Hepatocyte (in vitro differentiated cells): ENCODE measurements at regions not wholly inside any gene's neighbourhood (a gene's known extent, or its start where the extent isn't known, plus 50 kb on each side); places are given as distances from the start of the nearest gene placed in this dataset.

ENCODE experiments used
- DNase-seq: peaks from one replicate; pipeline ENCODE4 v3.0.0-alpha.2; 2016; ENCODE audit warnings: low spot score
- H2AFZ ChIP-seq: fragments of 200-600 bp; sonication (generic); 2 replicates; pipeline ENCODE4 v1.6.0; 2016; ENCODE audit warnings: antibody characterized with exemption, mild to moderate bottlenecking
- H3K27ac ChIP-seq: fragments of 200-600 bp; sonication (generic); 2 replicates; pipeline ENCODE4 v1.5.1; 2016; ENCODE audit warnings: mild to moderate bottlenecking
- H3K27me3 ChIP-seq: fragments of 200-600 bp; sonication (generic); 2 replicates; pipeline ENCODE4 v1.6.1; 2016
- H3K36me3 ChIP-seq: fragments of 200-600 bp; sonication (generic); replicated peaks from 2 replicates; pipeline ENCODE4 v1.5.1; 2016; ENCODE audit warnings: low read depth; ENCODE audit not compliant: insufficient read depth
- H3K4me1 ChIP-seq: fragments of 200-600 bp; sonication (generic); 2 replicates; pipeline ENCODE4 v1.5.1; 2016; ENCODE audit warnings: mild to moderate bottlenecking, moderate library complexity; ENCODE audit not compliant: insufficient read depth
- H3K4me2 ChIP-seq: fragments of 200-600 bp; sonication (generic); 2 replicates; pipeline ENCODE4 v1.6.0; 2016
- H3K4me3 ChIP-seq: fragments of 200-600 bp; sonication (generic); 2 replicates; pipeline ENCODE4 v1.5.1; 2016; ENCODE audit warnings: mild to moderate bottlenecking
- H3K79me2 ChIP-seq: fragments of 200-600 bp; sonication (generic); 2 replicates; pipeline ENCODE4 v1.6.0; 2017; ENCODE audit warnings: mild to moderate bottlenecking
- H3K9me2 ChIP-seq: fragments of 200-600 bp; sonication (generic); replicated peaks from 2 replicates; pipeline ENCODE4 v1.6.0; 2017; ENCODE audit warnings: mild to moderate bottlenecking; ENCODE audit not compliant: insufficient read depth
- H3K9me3 ChIP-seq: fragments of 200-600 bp; sonication (generic); 2 replicates; pipeline ENCODE4 v1.5.1; 2016; ENCODE audit warnings: low read depth, mild to moderate bottlenecking
- H4K20me1 ChIP-seq: fragments of 200-600 bp; sonication (generic); 2 replicates; pipeline ENCODE4 v1.6.0; 2016; ENCODE audit warnings: mild to moderate bottlenecking; ENCODE audit not compliant: insufficient read depth, poor library complexity, severe bottlenecking
- EZH2 ChIP-seq: fragments of 200-600 bp; sonication (generic); IDR thresholded peaks from 2 replicates; pipeline ENCODE4 v1.6.1; 2016; ENCODE audit warnings: antibody characterized with exemption, mild to moderate bottlenecking, borderline replicate concordance
- EZH2phosphoT487 ChIP-seq: fragments of 200-600 bp; sonication (generic); IDR thresholded peaks from one replicate; pipeline ENCODE4 v1.6.1; 2018; ENCODE audit warnings: antibody characterized with exemption, mild to moderate bottlenecking, low read depth, moderate library complexity; ENCODE audit not compliant: unreplicated experiment, severe bottlenecking
- WGBS: methylation state at CpG from one replicate; pipeline ENCODE4 v1.1.6; 2016; ENCODE audit warnings: low lambda C conversion rate; ENCODE audit errors: missing lambda C conversion rate; 5-methylcytosine and 5-hydroxymethylcytosine counted together
- TF ChIP-seq, protein P1 (sequence below): fragments of 200-600 bp; sonication (generic); IDR thresholded peaks from 2 replicates; pipeline ENCODE4 v1.5.1; 2016; ENCODE audit warnings: antibody characterized with exemption, mild to moderate bottlenecking; ENCODE audit not compliant: poor library complexity

DNA sequence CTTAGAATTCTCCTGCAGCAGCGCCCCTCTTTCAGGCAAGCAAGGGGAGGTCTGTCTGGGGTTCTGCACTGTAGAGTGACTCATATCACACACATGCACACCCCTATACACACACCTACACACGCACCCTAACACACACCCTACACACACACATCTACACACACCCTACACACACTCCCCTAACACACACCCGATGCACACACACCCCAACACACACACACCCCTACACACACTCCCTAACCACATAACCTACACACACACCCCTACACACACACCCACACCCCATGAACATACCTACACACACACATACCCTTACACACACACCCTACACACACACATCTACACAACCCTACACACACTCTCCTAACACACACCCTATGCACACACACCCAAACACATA is 493.2 kb downstream of the IRS2 start:
- 100% methylated on average over 3 of the region's 3 CpGs for WGBS

DNA sequence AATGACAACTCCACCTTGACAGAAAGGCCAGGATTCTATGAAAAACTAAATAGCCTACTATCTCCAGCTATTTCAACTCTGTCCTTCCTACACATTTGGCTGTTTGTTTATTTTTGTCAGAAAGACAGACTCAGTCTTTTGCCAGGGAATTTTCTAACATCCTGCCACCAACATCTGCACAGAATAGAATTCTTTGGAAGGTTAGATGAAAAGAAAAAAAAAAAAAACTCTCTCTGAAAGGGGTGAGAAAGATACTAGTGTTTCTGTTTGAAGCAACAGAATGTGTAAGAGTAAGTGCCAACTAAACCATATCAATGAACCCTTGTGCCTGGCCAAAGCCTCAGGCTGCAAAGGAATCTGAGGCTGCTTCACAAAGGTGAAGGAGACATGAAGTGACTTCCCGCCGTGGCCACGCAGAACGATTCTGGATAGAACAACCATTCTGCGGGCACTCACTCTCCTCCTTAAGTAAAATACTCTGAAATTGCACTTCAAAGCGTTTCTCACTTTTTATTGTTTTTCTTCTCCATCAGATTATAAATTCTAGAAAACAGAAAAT is 498.2 kb downstream of the IRS2 start:
- DNase-seq = no peak
- H2AFZ ChIP-seq = no peak overlapping the region
- 92% methylated on average over 6 of the region's 6 CpGs for WGBS

More for the DNA sequence above, 493.2 kb downstream of the IRS2 start:
- TF ChIP-seq EZH2phosphoT487 = no peak
- TF ChIP-seq EZH2 = no peak
- TF ChIP-seq, protein P1, sequence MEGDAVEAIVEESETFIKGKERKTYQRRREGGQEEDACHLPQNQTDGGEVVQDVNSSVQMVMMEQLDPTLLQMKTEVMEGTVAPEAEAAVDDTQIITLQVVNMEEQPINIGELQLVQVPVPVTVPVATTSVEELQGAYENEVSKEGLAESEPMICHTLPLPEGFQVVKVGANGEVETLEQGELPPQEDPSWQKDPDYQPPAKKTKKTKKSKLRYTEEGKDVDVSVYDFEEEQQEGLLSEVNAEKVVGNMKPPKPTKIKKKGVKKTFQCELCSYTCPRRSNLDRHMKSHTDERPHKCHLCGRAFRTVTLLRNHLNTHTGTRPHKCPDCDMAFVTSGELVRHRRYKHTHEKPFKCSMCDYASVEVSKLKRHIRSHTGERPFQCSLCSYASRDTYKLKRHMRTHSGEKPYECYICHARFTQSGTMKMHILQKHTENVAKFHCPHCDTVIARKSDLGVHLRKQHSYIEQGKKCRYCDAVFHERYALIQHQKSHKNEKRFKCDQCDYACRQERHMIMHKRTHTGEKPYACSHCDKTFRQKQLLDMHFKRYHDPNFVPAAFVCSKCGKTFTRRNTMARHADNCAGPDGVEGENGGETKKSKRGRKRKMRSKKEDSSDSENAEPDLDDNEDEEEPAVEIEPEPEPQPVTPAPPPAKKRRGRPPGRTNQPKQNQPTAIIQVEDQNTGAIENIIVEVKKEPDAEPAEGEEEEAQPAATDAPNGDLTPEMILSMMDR = no peak
- Histone ChIP-seq H3K79me2 (no peaks in the 10 kb centered on the region), H3K36me3 (no peaks in the 10 kb centered on the region), H3K27me3 (no peaks in the 10 kb centered on the region), H2AFZ (no peak overlapping the region), H3K9me2 (no peaks in the 10 kb centered on the region), H3K4me3 (no peak overlapping the region), H3K27ac (no peak overlapping the region), H4K20me1 (no peaks in the 10 kb centered on the region), H3K4me1 (no peaks in the 10 kb centered on the region), H3K4me2 (no peak overlapping the region), H3K9me3 (no peaks in the 10 kb centered on the region)
- DNase-seq = no peak

DNA sequence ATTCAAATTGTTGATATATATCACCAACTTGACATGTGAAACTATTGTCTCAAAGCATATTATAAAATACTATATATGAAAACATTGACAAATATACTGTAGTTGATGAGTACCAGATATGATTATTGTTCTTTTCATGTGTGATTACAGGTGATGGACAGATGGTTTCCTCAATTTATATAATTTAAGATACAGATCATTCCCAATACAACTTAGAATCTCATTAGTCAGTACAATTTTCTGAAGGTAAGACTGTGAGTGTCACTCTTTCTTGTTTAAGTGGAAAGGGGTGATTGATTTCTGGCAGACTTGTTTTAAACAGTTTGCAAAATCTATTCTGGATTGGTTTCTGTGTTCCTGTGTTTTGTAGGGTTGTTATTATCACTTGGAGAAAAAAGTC is 498.8 kb downstream of the IRS2 start:
- Histone ChIP-seq H3K27me3 (no peaks in the 10 kb centered on the region), H3K27ac (no peak overlapping the region), H2AFZ (no peak overlapping the region), H3K79me2 (no peaks in the 10 kb centered on the region), H3K9me3 (no peaks in the 10 kb centered on the region), H3K4me1 (no peaks in the 10 kb centered on the region), H3K36me3 (no peaks in the 10 kb centered on the region), H3K9me2 (no peaks in the 10 kb centered on the region), H3K4me3 (no peak overlapping the region), H4K20me1 (no peaks in the 10 kb centered on the region), H3K4me2 (no peak overlapping the region)
- TF ChIP-seq, protein P1 = no peak
- TF ChIP-seq EZH2 = no peak
- TF ChIP-seq EZH2phosphoT487 = no peak
- DNase-seq = no peak

More for the DNA sequence above, 498.2 kb downstream of the IRS2 start:
- H3K9me3 ChIP-seq = no peaks in the 10 kb centered on the region
- H3K9me2 ChIP-seq = no peaks in the 10 kb centered on the region
- no peak overlapping the region for H3K27ac ChIP-seq
- no peaks in the 10 kb centered on the region for H4K20me1 ChIP-seq
- TF ChIP-seq, protein P1 = no peak
- TF ChIP-seq EZH2 (no peak), EZH2phosphoT487 (no peak)
- no peaks in the 10 kb centered on the region for H3K27me3 ChIP-seq
- no peaks in the 10 kb centered on the region for H3K36me3 ChIP-seq
- H3K79me2 ChIP-seq = no peaks in the 10 kb centered on the region
- no peaks in the 10 kb centered on the region for H3K4me1 ChIP-seq
- no peak overlapping the region for H3K4me3 ChIP-seq
- H3K4me2 ChIP-seq = no peak overlapping the region

DNA sequence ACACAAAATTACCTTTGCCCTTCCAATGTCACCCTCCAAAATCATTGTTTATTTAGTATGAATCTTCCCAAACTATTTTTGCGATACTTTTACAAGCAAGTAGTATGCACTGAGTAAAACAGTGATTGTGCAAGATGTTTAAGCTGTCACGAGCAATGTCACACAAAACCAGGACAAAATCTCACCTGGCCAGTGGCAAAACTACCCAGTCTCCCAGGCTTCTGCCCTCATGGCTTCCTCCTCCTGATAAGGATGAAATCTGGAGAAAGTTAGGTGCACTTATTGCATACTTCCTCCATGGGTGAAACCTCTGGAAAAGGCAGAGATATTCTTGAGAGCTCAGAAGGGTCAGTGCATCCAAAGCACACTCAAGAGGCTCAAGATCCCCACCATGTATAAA is 500.8 kb downstream of the IRS2 start:
- 76% methylated on average over 2 of the region's 2 CpGs for WGBS
- Histone ChIP-seq H3K27me3 (no peaks in the 10 kb centered on the region), H3K9me3 (no peaks in the 10 kb centered on the region), H3K4me2 (no peak overlapping the region), H4K20me1 (no peaks in the 10 kb centered on the region), H3K79me2 (no peaks in the 10 kb centered on the region), H3K36me3 (no peaks in the 10 kb centered on the region), H3K27ac (no peak overlapping the region), H3K4me1 (no peaks in the 10 kb centered on the region), H2AFZ (no peak overlapping the region), H3K9me2 (no peaks in the 10 kb centered on the region), H3K4me3 (no peak overlapping the region)
- no peak for TF ChIP-seq EZH2
- TF ChIP-seq, protein P1 = no peak
- no peak for DNase-seq
